PC-9 (cell line): ENCODE measurements at regions not wholly inside any gene's neighbourhood (a gene's known extent, or its start where the extent isn't known, plus 50 kb on each side); places are given as distances from the start of the nearest gene placed in this dataset.

Experiments used
- BruUV-seq: library from RNA; stranded (reverse); fragments of 400-500 nt; replicated peaks from 2 replicates; lab custom pipeline; 2021; lab: Mats Ljungman, UMichigan
- CTCF ChIA-PET: fragments of 300-600 bp; sonication (Branson Sonifier 250); formaldehyde crosslinking; loops from one replicate; lab custom pipeline; 2022; ENCODE audit warnings: antibody characterized with exemption; lab: Charles Lee
- POLR2A ChIA-PET: fragments of 300-600 bp; sonication (Branson Sonifier 250); formaldehyde crosslinking; loops from one replicate; lab custom pipeline; 2022; ENCODE audit warnings: antibody characterized with exemption; ENCODE audit not compliant: unreplicated experiment; lab: Charles Lee
- DNase-seq, 2 experiments: peaks; one replicate each; pipeline versions ENCODE4 v3.0.0 to v3.0.0-alpha.2; 2015 to 2022; ENCODE audit warnings: mixed read lengths in 1 of 2
- H2AFZ ChIP-seq: fragments of 200-600 bp; sonication (generic); 2 replicates; pipeline ENCODE4 v1.8.1; 2017; ENCODE audit warnings: antibody characterized with exemption
- H3F3A ChIP-seq: fragments of 200-600 bp; sonication (generic); 2 replicates; pipeline ENCODE4 v1.8.1; 2017; ENCODE audit warnings: antibody characterized with exemption, mild to moderate bottlenecking, low read depth; ENCODE audit not compliant: insufficient read depth
- H3K27ac ChIP-seq: fragments of 200-600 bp; sonication (generic); 2 replicates; pipeline ENCODE4 v1.6.1; 2016; ENCODE audit warnings: mixed run types
- H3K27me3 ChIP-seq: fragments of 200-600 bp; sonication (generic); 2 replicates; pipeline ENCODE4 v1.6.1; 2016; ENCODE audit warnings: low read depth, mixed run types; ENCODE audit not compliant: insufficient read depth
- H3K36me3 ChIP-seq: fragments of 200-600 bp; sonication (generic); 2 replicates; pipeline ENCODE4 v1.6.1; 2016; ENCODE audit warnings: low read depth, mixed run types
- H3K4me1 ChIP-seq: fragments of 200-600 bp; sonication (generic); replicated peaks from 2 replicates; pipeline ENCODE4 v1.6.1; 2016; ENCODE audit warnings: mixed run types; ENCODE audit not compliant: insufficient read depth
- H3K4me2 ChIP-seq: fragments of 200-600 bp; sonication (generic); 2 replicates; pipeline ENCODE4 v1.6.1; 2017; ENCODE audit warnings: mixed run types
- H3K4me3 ChIP-seq: fragments of 200-600 bp; sonication (generic); 2 replicates; pipeline ENCODE4 v1.6.1; 2016; ENCODE audit warnings: mixed run types
- H3K79me2 ChIP-seq: fragments of 200-600 bp; sonication (generic); 2 replicates; pipeline ENCODE4 v1.6.1; 2017; ENCODE audit warnings: low read depth, mixed run types
- H3K9me2 ChIP-seq: fragments of 200-600 bp; sonication (generic); 2 replicates; pipeline ENCODE4 v1.8.1; 2017; ENCODE audit warnings: mild to moderate bottlenecking; ENCODE audit not compliant: insufficient read depth
- H3K9me3 ChIP-seq: fragments of 200-600 bp; sonication (generic); 2 replicates; pipeline ENCODE4 v1.8.1; 2016; ENCODE audit warnings: low read depth; ENCODE audit not compliant: insufficient read depth
- H4K20me1 ChIP-seq: fragments of 200-600 bp; sonication (generic); 2 replicates; pipeline ENCODE4 v1.8.1; 2017; ENCODE audit not compliant: insufficient read depth
- CTCF ChIP-seq: fragments of 200-600 bp; sonication (generic); conservative IDR thresholded peaks from 2 replicates; pipeline ENCODE4 v1.6.1; 2017; ENCODE audit warnings: mixed run types, antibody characterized with exemption, mild to moderate bottlenecking, moderate library complexity
- EZH2 ChIP-seq: fragments of 200-600 bp; sonication (generic); IDR thresholded peaks from 2 replicates; pipeline ENCODE4 v1.8.0; 2017; ENCODE audit warnings: antibody characterized with exemption, low read depth
- intact Hi-C: fragments of 100-400 bp; cut with micrococcal nuclease; formaldehyde crosslinking; loops from one replicate; pipeline ENCODE4 v1.10.0; 2022; ENCODE audit not compliant: unreplicated experiment

GRCh38 chr3:191008074-191008473 is 145.6 kb upstream of the GMNC start:
- DNase-seq, result no peak
- Histone ChIP-seq H2AFZ (no peak overlapping the region), H3K4me2 (no peak overlapping the region), H3K79me2 (no peaks in the 10 kb centered on the region), H3K27ac (no peak overlapping the region), H4K20me1 (no peaks in the 10 kb centered on the region), H3K4me1 (no peaks in the 10 kb centered on the region), H3K36me3 (no peaks in the 10 kb centered on the region), H3K4me3 (no peak overlapping the region), H3K9me3 (no peaks in the 10 kb centered on the region), H3K27me3 (no peaks in the 10 kb centered on the region), H3F3A (no peaks in the 10 kb centered on the region), H3K9me2 (no peaks in the 10 kb centered on the region)
- no peak for TF ChIP-seq EZH2
- no peak for TF ChIP-seq CTCF
- CTCF ChIA-PET, result no interaction called here
- intact Hi-C loops, result no loop called here
- no TSS peak for BruUV-seq
- POLR2A ChIA-PET, result no interaction called here

- no peaks in the 10 kb centered on the region for H3K79me2 ChIP-seq
- ChIA-PET POLR2A (no interaction called here), CTCF (no interaction called here)
- H3K4me2 ChIP-seq, result no peak overlapping the region
- intact Hi-C loops, result no loop called here
- no peak for DNase-seq
- no peak overlapping the region for H3K27ac ChIP-seq
- BruUV-seq, result no TSS peak
- H3F3A ChIP-seq, result no peaks in the 10 kb centered on the region
- H3K9me3 ChIP-seq, result no peaks in the 10 kb centered on the region
- no peak overlapping the region for H3K4me3 ChIP-seq
- H3K36me3 ChIP-seq, result no peaks in the 10 kb centered on the region
- H4K20me1 ChIP-seq, result no peaks in the 10 kb centered on the region
- H3K9me2 ChIP-seq, result 0 out of 2 replicates have a peak, but pooled peaks cover 5% of the 10 kb centered on the region
- no peak overlapping the region for H2AFZ ChIP-seq
- no peaks in the 10 kb centered on the region for H3K4me1 ChIP-seq
- TF ChIP-seq EZH2 (no peak), CTCF (no peak)
- H3K27me3 ChIP-seq, result no peaks in the 10 kb centered on the region
Observed at GRCh38 chr3:191005790-191006189, 143.3 kb upstream of the GMNC start.

- no peaks in the 10 kb centered on the region for H3K36me3 ChIP-seq
- DNase-seq, result no peak
- H4K20me1 ChIP-seq, result no peaks in the 10 kb centered on the region
- no peak overlapping the region for H2AFZ ChIP-seq
- no peak overlapping the region for H3K4me2 ChIP-seq
- H3K27ac ChIP-seq, result no peak overlapping the region
- no TSS peak for BruUV-seq
- H3K9me2 ChIP-seq, result 0 out of 2 replicates have a peak, but pooled peaks cover 5% of the 10 kb centered on the region
- TF ChIP-seq CTCF, result no peak
- no peak for TF ChIP-seq EZH2
- intact Hi-C loops, result no loop called here
- H3K4me3 ChIP-seq, result no peak overlapping the region
- ChIA-PET CTCF (no interaction called here), POLR2A (no interaction called here)
- H3F3A ChIP-seq, result no peaks in the 10 kb centered on the region
- no peaks in the 10 kb centered on the region for H3K4me1 ChIP-seq
- no peaks in the 10 kb centered on the region for H3K79me2 ChIP-seq
- H3K9me3 ChIP-seq, result no peaks in the 10 kb centered on the region
- no peaks in the 10 kb centered on the region for H3K27me3 ChIP-seq
Observed at GRCh38 chr3:191003742-191004141, 141.2 kb upstream of the GMNC start.
